ENCODE measurements at regions not wholly inside any gene's neighbourhood (a gene's known extent, or its start where the extent isn't known, plus 50 kb on each side); places are given as distances from the start of the nearest gene placed in this dataset.

GRCh38 chr12:126316411-126316810 is 1251.2 kb downstream of the AACS start:
- TF ChIP-seq, protein P1, sequence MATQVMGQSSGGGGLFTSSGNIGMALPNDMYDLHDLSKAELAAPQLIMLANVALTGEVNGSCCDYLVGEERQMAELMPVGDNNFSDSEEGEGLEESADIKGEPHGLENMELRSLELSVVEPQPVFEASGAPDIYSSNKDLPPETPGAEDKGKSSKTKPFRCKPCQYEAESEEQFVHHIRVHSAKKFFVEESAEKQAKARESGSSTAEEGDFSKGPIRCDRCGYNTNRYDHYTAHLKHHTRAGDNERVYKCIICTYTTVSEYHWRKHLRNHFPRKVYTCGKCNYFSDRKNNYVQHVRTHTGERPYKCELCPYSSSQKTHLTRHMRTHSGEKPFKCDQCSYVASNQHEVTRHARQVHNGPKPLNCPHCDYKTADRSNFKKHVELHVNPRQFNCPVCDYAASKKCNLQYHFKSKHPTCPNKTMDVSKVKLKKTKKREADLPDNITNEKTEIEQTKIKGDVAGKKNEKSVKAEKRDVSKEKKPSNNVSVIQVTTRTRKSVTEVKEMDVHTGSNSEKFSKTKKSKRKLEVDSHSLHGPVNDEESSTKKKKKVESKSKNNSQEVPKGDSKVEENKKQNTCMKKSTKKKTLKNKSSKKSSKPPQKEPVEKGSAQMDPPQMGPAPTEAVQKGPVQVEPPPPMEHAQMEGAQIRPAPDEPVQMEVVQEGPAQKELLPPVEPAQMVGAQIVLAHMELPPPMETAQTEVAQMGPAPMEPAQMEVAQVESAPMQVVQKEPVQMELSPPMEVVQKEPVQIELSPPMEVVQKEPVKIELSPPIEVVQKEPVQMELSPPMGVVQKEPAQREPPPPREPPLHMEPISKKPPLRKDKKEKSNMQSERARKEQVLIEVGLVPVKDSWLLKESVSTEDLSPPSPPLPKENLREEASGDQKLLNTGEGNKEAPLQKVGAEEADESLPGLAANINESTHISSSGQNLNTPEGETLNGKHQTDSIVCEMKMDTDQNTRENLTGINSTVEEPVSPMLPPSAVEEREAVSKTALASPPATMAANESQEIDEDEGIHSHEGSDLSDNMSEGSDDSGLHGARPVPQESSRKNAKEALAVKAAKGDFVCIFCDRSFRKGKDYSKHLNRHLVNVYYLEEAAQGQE (IDR thresholded peaks at IDR 0.05; ENCODE audit: low read depth): no peak
- no peak for TF ChIP-seq MAX (IDR thresholded peaks at IDR 0.05)
- TF ChIP-seq EP300 (IDR thresholded peaks at IDR 0.05; ENCODE audit: borderline replicate concordance): no peak
